GM12873 (cell line): ENCODE measurements at regions not wholly inside any gene's neighbourhood (a gene's known extent, or its start where the extent isn't known, plus 50 kb on each side); places are given as distances from the start of the nearest gene placed in this dataset.

Source experiments
- CTCF ChIP-seq: IDR thresholded peaks from 2 replicates; pipeline ENCODE4 v1.5.1; 2012; ENCODE audit warnings: low read depth, mild to moderate bottlenecking, moderate library complexity, low read length, control low read depth; ENCODE audit not compliant: insufficient read depth; ENCODE audit errors: missing control alignments

GRCh38 chr1:221437926-221438325, 304.0 kb downstream of the DUSP10 start:
- TF ChIP-seq CTCF, result no peak

GRCh38 chr1:221439008-221439746, 302.7 kb downstream of the DUSP10 start:
- TF ChIP-seq CTCF, result no peak

GRCh38 chr1:221439747-221440501, 302.0 kb downstream of the DUSP10 start:
- TF ChIP-seq CTCF, result no peak

- peak; percentile 18 for TF ChIP-seq CTCF
Observed at GRCh38 chr1:221440658-221441057, 301.2 kb downstream of the DUSP10 start.

GRCh38 chr1:221442056-221442455, 299.8 kb downstream of the DUSP10 start:
- TF ChIP-seq CTCF, result no peak

GRCh38 chr1:221444346-221444745, 297.5 kb downstream of the DUSP10 start:
- TF ChIP-seq CTCF, result no peak

GRCh38 chr1:221448585-221449175, 293.2 kb downstream of the DUSP10 start:
- TF ChIP-seq CTCF, result no peak
